ENCODE measurements at regions not wholly inside any gene's neighbourhood (a gene's known extent, or its start where the extent isn't known, plus 50 kb on each side); places are given as distances from the start of the nearest gene placed in this dataset.

GRCh38 chr17:33499040-33499439, 205.9 kb upstream of the ASIC2 start:
- in situ Hi-C loops (cut with MboI; ENCODE audit: low sequenced_read_pairs), result no loop called here
- Histone ChIP-seq H3K27me3 (ENCODE audit: low read depth) (no peaks in the 10 kb centered on the region), H3K36me3 (replicated peaks) (no peaks in the 10 kb centered on the region), H3K4me3 (no peak overlapping the region), H3K4me1 (no peaks in the 10 kb centered on the region), H3K9me3 (no peaks in the 10 kb centered on the region)
- DNase-seq (ENCODE audit: low spot score in 2 of 2), result no peak

GRCh38 chr17:33500151-33500550, 207.1 kb upstream of the ASIC2 start:
- Histone ChIP-seq H3K4me1 (no peaks in the 10 kb centered on the region), H3K9me3 (no peaks in the 10 kb centered on the region), H3K27me3 (ENCODE audit: low read depth) (no peaks in the 10 kb centered on the region), H3K4me3 (no peak overlapping the region), H3K36me3 (replicated peaks) (no peaks in the 10 kb centered on the region)
- in situ Hi-C loops (cut with MboI; ENCODE audit: low sequenced_read_pairs), result no loop called here
- DNase-seq (ENCODE audit: low spot score in 2 of 2), result no peak

GRCh38 chr17:33501185-33501584, 208.1 kb upstream of the ASIC2 start:
- H3K4me1 ChIP-seq, result no peaks in the 10 kb centered on the region
- in situ Hi-C loops (cut with MboI; ENCODE audit: low sequenced_read_pairs), result no loop called here
- no peaks in the 10 kb centered on the region for H3K36me3 ChIP-seq (replicated peaks)
- DNase-seq (ENCODE audit: low spot score in 2 of 2), result no peak
- no peaks in the 10 kb centered on the region for H3K9me3 ChIP-seq
- no peaks in the 10 kb centered on the region for H3K27me3 ChIP-seq (ENCODE audit: low read depth)
- H3K4me3 ChIP-seq, result no peak overlapping the region

- no peaks in the 10 kb centered on the region for H3K27me3 ChIP-seq (ENCODE audit: low read depth)
- in situ Hi-C loops (cut with MboI; ENCODE audit: low sequenced_read_pairs), result no loop called here
- H3K4me1 ChIP-seq, result no peaks in the 10 kb centered on the region
- no peaks in the 10 kb centered on the region for H3K9me3 ChIP-seq
- no peaks in the 10 kb centered on the region for H3K36me3 ChIP-seq (replicated peaks)
- no peak overlapping the region for H3K4me3 ChIP-seq
- no peak for DNase-seq (ENCODE audit: low spot score in 2 of 2)
Observed at GRCh38 chr17:33504571-33504970, 211.5 kb upstream of the ASIC2 start.

- H3K27me3 ChIP-seq (ENCODE audit: low read depth), result no peaks in the 10 kb centered on the region
- DNase-seq (ENCODE audit: low spot score in 2 of 2), result no peak
Observed at GRCh38 chr17:33506889-33507650, 214.0 kb upstream of the ASIC2 start.

GRCh38 chr17:33508215-33508614, 215.1 kb upstream of the ASIC2 start:
- Histone ChIP-seq H3K4me1 (no peaks in the 10 kb centered on the region), H3K36me3 (replicated peaks) (no peaks in the 10 kb centered on the region)
- in situ Hi-C loops (cut with MboI; ENCODE audit: low sequenced_read_pairs), result no loop called here

More at GRCh38 chr17:33506889-33507650, 214.0 kb upstream of the ASIC2 start:
- no peaks in the 10 kb centered on the region for H3K9me3 ChIP-seq
- in situ Hi-C loops (cut with MboI; ENCODE audit: low sequenced_read_pairs), result no loop called here
- no peaks in the 10 kb centered on the region for H3K36me3 ChIP-seq (replicated peaks)
- H3K4me1 ChIP-seq, result no peaks in the 10 kb centered on the region
- no peak overlapping the region for H3K4me3 ChIP-seq

GRCh38 chr17:33509331-33509730, 216.2 kb upstream of the ASIC2 start:
- no peak for DNase-seq (ENCODE audit: low spot score in 2 of 2)
- Histone ChIP-seq H3K4me3 (no peak overlapping the region), H3K27me3 (ENCODE audit: low read depth) (no peaks in the 10 kb centered on the region), H3K4me1 (no peaks in the 10 kb centered on the region), H3K36me3 (replicated peaks) (no peaks in the 10 kb centered on the region), H3K9me3 (no peaks in the 10 kb centered on the region)
- in situ Hi-C loops (cut with MboI; ENCODE audit: low sequenced_read_pairs), result no loop called here

More at GRCh38 chr17:33508215-33508614, 215.1 kb upstream of the ASIC2 start:
- no peaks in the 10 kb centered on the region for H3K27me3 ChIP-seq (ENCODE audit: low read depth)
- H3K9me3 ChIP-seq, result no peaks in the 10 kb centered on the region
- no peak overlapping the region for H3K4me3 ChIP-seq
- no peak for DNase-seq (ENCODE audit: low spot score in 2 of 2)

GRCh38 chr17:33511670-33512069, 218.6 kb upstream of the ASIC2 start:
- Histone ChIP-seq H3K4me1 (no peaks in the 10 kb centered on the region), H3K27me3 (ENCODE audit: low read depth) (no peaks in the 10 kb centered on the region), H3K36me3 (replicated peaks) (no peaks in the 10 kb centered on the region), H3K9me3 (no peaks in the 10 kb centered on the region), H3K4me3 (no peak overlapping the region)
- in situ Hi-C loops (cut with MboI; ENCODE audit: low sequenced_read_pairs), result no loop called here
- no peak for DNase-seq (ENCODE audit: low spot score in 2 of 2)

- H3K27me3 ChIP-seq (ENCODE audit: low read depth), result no peaks in the 10 kb centered on the region
- no peak overlapping the region for H3K4me3 ChIP-seq
- no peaks in the 10 kb centered on the region for H3K9me3 ChIP-seq
- no peaks in the 10 kb centered on the region for H3K36me3 ChIP-seq (replicated peaks)
- no peaks in the 10 kb centered on the region for H3K4me1 ChIP-seq
- in situ Hi-C loops (cut with MboI; ENCODE audit: low sequenced_read_pairs), result no loop called here
- DNase-seq (ENCODE audit: low spot score in 2 of 2), result no peak
Observed at GRCh38 chr17:33512113-33512512, 219.0 kb upstream of the ASIC2 start.

GRCh38 chr17:33513769-33514168, 220.7 kb upstream of the ASIC2 start:
- in situ Hi-C loops (cut with MboI; ENCODE audit: low sequenced_read_pairs), result no loop called here

GRCh38 chr17:33514369-33514768, 221.3 kb upstream of the ASIC2 start:
- Histone ChIP-seq H3K9me3 (no peaks in the 10 kb centered on the region), H3K4me3 (no peak overlapping the region), H3K4me1 (no peaks in the 10 kb centered on the region), H3K27me3 (ENCODE audit: low read depth) (no peaks in the 10 kb centered on the region), H3K36me3 (replicated peaks) (no peaks in the 10 kb centered on the region)
- DNase-seq (ENCODE audit: low spot score in 2 of 2), result no peak
- in situ Hi-C loops (cut with MboI; ENCODE audit: low sequenced_read_pairs), result no loop called here

More at GRCh38 chr17:33513769-33514168, 220.7 kb upstream of the ASIC2 start:
- no peaks in the 10 kb centered on the region for H3K36me3 ChIP-seq (replicated peaks)
- no peaks in the 10 kb centered on the region for H3K4me1 ChIP-seq
- no peaks in the 10 kb centered on the region for H3K9me3 ChIP-seq
- DNase-seq (ENCODE audit: low spot score in 2 of 2), result no peak
- no peak overlapping the region for H3K4me3 ChIP-seq
- H3K27me3 ChIP-seq (ENCODE audit: low read depth), result no peaks in the 10 kb centered on the region

GRCh38 chr17:33515974-33516373, 222.9 kb upstream of the ASIC2 start:
- Histone ChIP-seq H3K4me3 (no peak overlapping the region), H3K4me1 (no peaks in the 10 kb centered on the region), H3K27me3 (ENCODE audit: low read depth) (no peaks in the 10 kb centered on the region), H3K9me3 (no peaks in the 10 kb centered on the region), H3K36me3 (replicated peaks) (no peaks in the 10 kb centered on the region)
- in situ Hi-C loops (cut with MboI; ENCODE audit: low sequenced_read_pairs), result no loop called here
- no peak for DNase-seq (ENCODE audit: low spot score in 2 of 2)

GRCh38 chr17:33516645-33517044, 223.6 kb upstream of the ASIC2 start:
- no peak for DNase-seq (ENCODE audit: low spot score in 2 of 2)
- no peaks in the 10 kb centered on the region for H3K36me3 ChIP-seq (replicated peaks)
- no peaks in the 10 kb centered on the region for H3K4me1 ChIP-seq
- no peak overlapping the region for H3K4me3 ChIP-seq
- no peaks in the 10 kb centered on the region for H3K9me3 ChIP-seq
- in situ Hi-C loops (cut with MboI; ENCODE audit: low sequenced_read_pairs), result no loop called here
- no peaks in the 10 kb centered on the region for H3K27me3 ChIP-seq (ENCODE audit: low read depth)

GRCh38 chr17:33517746-33518145, 224.7 kb upstream of the ASIC2 start:
- in situ Hi-C loops (cut with MboI; ENCODE audit: low sequenced_read_pairs), result no loop called here
- Histone ChIP-seq H3K4me3 (no peak overlapping the region), H3K27me3 (ENCODE audit: low read depth) (no peaks in the 10 kb centered on the region), H3K9me3 (no peaks in the 10 kb centered on the region), H3K36me3 (replicated peaks) (no peaks in the 10 kb centered on the region), H3K4me1 (no peaks in the 10 kb centered on the region)
- no peak for DNase-seq (ENCODE audit: low spot score in 2 of 2)

- no peaks in the 10 kb centered on the region for H3K36me3 ChIP-seq (replicated peaks)
- in situ Hi-C loops (cut with MboI; ENCODE audit: low sequenced_read_pairs), result no loop called here
- no peak for DNase-seq (ENCODE audit: low spot score in 2 of 2)
- no peaks in the 10 kb centered on the region for H3K4me1 ChIP-seq
- no peaks in the 10 kb centered on the region for H3K27me3 ChIP-seq (ENCODE audit: low read depth)
- no peak overlapping the region for H3K4me3 ChIP-seq
- no peaks in the 10 kb centered on the region for H3K9me3 ChIP-seq
Observed at GRCh38 chr17:33519692-33520091, 226.6 kb upstream of the ASIC2 start.

Measured in HAP-1 (cell line).